HEK293 (cell line): ENCODE measurements at regions not wholly inside any gene's neighbourhood (a gene's known extent, or its start where the extent isn't known, plus 50 kb on each side); places are given as distances from the start of the nearest gene placed in this dataset.

Experiments
- CTCF ChIA-PET: fragments of 350-600 bp; formaldehyde crosslinking; extraction: SDS; loops from one replicate; lab custom pipeline; 2021; ENCODE audit warnings: antibody characterized with exemption; lab: Yijun Ruan, JAX
- POLR2A ChIA-PET: fragments of 300-600 bp; formaldehyde crosslinking; extraction: SDS; loops from one replicate; lab custom pipeline; 2020; ENCODE audit warnings: antibody characterized with exemption, inconsistent platforms; lab: Yijun Ruan, JAX
- H3K27ac ChIP-seq: fragments of 200-500 bp; sonication (Bioruptor generic); 2 replicates; pipeline ENCODE4 v1.5.1; 2014; ENCODE audit warnings: low read depth, low read length, control low read depth, inconsistent platforms; ENCODE audit errors: extremely low read depth
- H3K36me3 ChIP-seq, 2 experiments: fragments of 200-500 bp in 1 of 2; sonication (Bioruptor generic) in 1 of 2; 1 replicate in 1 of 2; 2 replicates in 1 of 2; pipeline ENCODE4 v1.5.1; 2014 to 2017; ENCODE audit warnings: inconsistent platforms in 2 of 2, low read length in 2 of 2; ENCODE audit not compliant: control insufficient read depth in 2 of 2, insufficient read depth in 1 of 2
- H3K4me1 ChIP-seq: fragments of 200-500 bp; sonication (Bioruptor generic); 2 replicates; pipeline ENCODE4 v1.5.1; 2014; ENCODE audit warnings: mild to moderate bottlenecking, low read length, inconsistent platforms; ENCODE audit not compliant: control insufficient read depth, insufficient read depth
- H3K4me3 ChIP-seq: 2 replicates; pipeline ENCODE4 v1.5.1; 2011; ENCODE audit warnings: low read depth, mild to moderate bottlenecking, control low read depth, low read length, moderate library complexity
- H3K9me3 ChIP-seq: fragments of 200-500 bp; sonication (Bioruptor generic); 2 replicates; pipeline ENCODE4 v1.5.1; 2014; ENCODE audit warnings: low read depth, low read length, inconsistent platforms; ENCODE audit not compliant: control insufficient read depth, insufficient read depth
- HIC1 ChIP-seq: fragments of 450-650 bp; formaldehyde crosslinking; IDR thresholded peaks from 2 replicates; pipeline ENCODE4 v1.5.1; 2016; ENCODE audit warnings: missing biosample characterization, missing genetic modification characterization
- HOXA7 ChIP-seq: sonication (generic); formaldehyde crosslinking; IDR thresholded peaks from 2 replicates; pipeline ENCODE4 v1.8.1; 2022; ENCODE audit warnings: missing genetic modification reagents, borderline replicate concordance
- ZEB2 ChIP-seq: fragments of 450-650 bp; formaldehyde crosslinking; IDR thresholded peaks from 2 replicates; pipeline ENCODE4 v1.5.1; 2016; ENCODE audit warnings: missing biosample characterization, missing genetic modification characterization
- ZFHX2 ChIP-seq: fragments of 450-650 bp; formaldehyde crosslinking; conservative IDR thresholded peaks from 2 replicates; pipeline ENCODE4 v1.5.1; 2016; ENCODE audit warnings: missing biosample characterization, missing genetic modification characterization
- ZFP37 ChIP-seq: fragments of 450-650 bp; formaldehyde crosslinking; IDR thresholded peaks from 2 replicates; pipeline ENCODE4 v1.5.1; 2016; ENCODE audit warnings: missing biosample characterization, missing genetic modification characterization
- ZIC2 ChIP-seq: fragments of 450-650 bp; formaldehyde crosslinking; IDR thresholded peaks from 2 replicates; pipeline ENCODE4 v1.5.1; 2016; ENCODE audit warnings: missing biosample characterization, missing genetic modification characterization
- ZNF148 ChIP-seq: fragments of 450-650 bp; formaldehyde crosslinking; IDR thresholded peaks from 2 replicates; pipeline ENCODE4 v1.5.0; 2017; ENCODE audit warnings: missing biosample characterization, missing genetic modification characterization, borderline replicate concordance
- ZNF157 ChIP-seq: fragments of 450-650 bp; formaldehyde crosslinking; IDR thresholded peaks from 2 replicates; pipeline ENCODE4 v1.5.1; 2016; ENCODE audit warnings: missing biosample characterization, missing genetic modification characterization
- ZNF16 ChIP-seq: fragments of 450-650 bp; formaldehyde crosslinking; IDR thresholded peaks from 2 replicates; pipeline ENCODE4 v1.5.1; 2016; ENCODE audit warnings: low read depth, missing biosample characterization, missing genetic modification characterization
- ZNF184 ChIP-seq: fragments of 450-650 bp; IDR thresholded peaks from 2 replicates; pipeline ENCODE4 v1.5.1; 2018; ENCODE audit warnings: missing biosample characterization, mild to moderate bottlenecking, missing genetic modification characterization
- ZNF214 ChIP-seq: fragments of 450-650 bp; formaldehyde crosslinking; IDR thresholded peaks from 2 replicates; pipeline ENCODE4 v1.5.1; 2017; ENCODE audit warnings: missing biosample characterization, mild to moderate bottlenecking, missing genetic modification characterization, borderline replicate concordance
- ZNF248 ChIP-seq: fragments of 450-650 bp; formaldehyde crosslinking; IDR thresholded peaks from 2 replicates; pipeline ENCODE4 v1.5.1; 2017; ENCODE audit warnings: missing biosample characterization, missing genetic modification characterization
- ZNF302 ChIP-seq: fragments of 450-650 bp; formaldehyde crosslinking; IDR thresholded peaks from 2 replicates; pipeline ENCODE4 v1.5.1; 2016; ENCODE audit warnings: missing biosample characterization, missing genetic modification characterization, low read depth
- ZNF37A ChIP-seq: fragments of 450-650 bp; IDR thresholded peaks from 2 replicates; pipeline ENCODE4 v1.5.1; 2018; ENCODE audit warnings: missing biosample characterization, missing genetic modification characterization
- ZNF391 ChIP-seq: fragments of 450-650 bp; formaldehyde crosslinking; IDR thresholded peaks from 2 replicates; pipeline ENCODE4 v1.5.1; 2016; ENCODE audit warnings: low read depth, missing biosample characterization, missing genetic modification characterization, borderline replicate concordance
- ZNF48 ChIP-seq: fragments of 450-650 bp; formaldehyde crosslinking; IDR thresholded peaks from 2 replicates; pipeline ENCODE4 v1.5.1; 2016; ENCODE audit warnings: missing biosample characterization, missing genetic modification characterization
- ZNF488 ChIP-seq: fragments of 450-650 bp; formaldehyde crosslinking; IDR thresholded peaks from 2 replicates; pipeline ENCODE4 v1.5.1; 2016; ENCODE audit warnings: missing biosample characterization, missing genetic modification characterization
- ZNF521 ChIP-seq: fragments of 450-650 bp; formaldehyde crosslinking; IDR thresholded peaks from 2 replicates; pipeline ENCODE4 v1.5.1; 2017; ENCODE audit warnings: missing biosample characterization, mild to moderate bottlenecking, missing genetic modification characterization
- ZNF548 ChIP-seq: fragments of 450-650 bp; formaldehyde crosslinking; IDR thresholded peaks from 2 replicates; pipeline ENCODE4 v1.5.1; 2016; ENCODE audit warnings: missing biosample characterization, missing genetic modification characterization
- ZNF777 ChIP-seq: fragments of 450-650 bp; formaldehyde crosslinking; IDR thresholded peaks from 2 replicates; pipeline ENCODE4 v1.5.1; 2017; ENCODE audit warnings: missing biosample characterization, missing genetic modification characterization, borderline replicate concordance
- ZNF830 ChIP-seq: fragments of 450-650 bp; IDR thresholded peaks from 2 replicates; pipeline ENCODE4 v1.5.0; 2018; ENCODE audit warnings: missing biosample characterization, missing genetic modification characterization, low read depth, mild to moderate bottlenecking, moderate library complexity
- TF ChIP-seq, protein P1 (sequence below): fragments of 450-650 bp; formaldehyde crosslinking; IDR thresholded peaks from 2 replicates; pipeline ENCODE4 v1.5.1; 2016; ENCODE audit warnings: missing biosample characterization, missing genetic modification characterization, borderline replicate concordance
- TF ChIP-seq, protein P2 (sequence below): fragments of 450-650 bp; formaldehyde crosslinking; IDR thresholded peaks from 2 replicates; pipeline ENCODE4 v1.5.1; 2017; ENCODE audit warnings: missing biosample characterization, mild to moderate bottlenecking, missing genetic modification characterization, moderate library complexity
- TF ChIP-seq, protein P3 (sequence below): fragments of 450-650 bp; formaldehyde crosslinking; IDR thresholded peaks from 2 replicates; pipeline ENCODE4 v1.5.1; 2017; ENCODE audit warnings: missing biosample characterization, missing genetic modification characterization

DNA sequence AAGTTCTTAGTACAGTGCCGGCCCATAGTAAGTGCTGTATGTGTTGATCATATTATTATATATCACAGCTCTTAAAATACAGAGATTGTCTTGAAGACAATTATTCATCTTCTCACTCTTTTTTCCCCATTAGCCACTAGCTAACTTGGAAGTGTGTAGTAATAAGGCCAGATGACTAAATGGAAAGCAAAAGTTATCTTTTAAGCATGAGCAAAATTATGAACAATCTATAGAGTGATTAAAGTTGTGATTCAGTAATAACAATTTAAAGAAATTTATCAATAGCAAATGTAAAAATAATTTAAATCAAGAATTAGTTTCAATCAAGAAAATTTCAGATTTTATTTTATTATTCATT, 630.9 kb upstream of the TBL1XR1 start:
- H3K9me3 ChIP-seq = no peaks in the 10 kb centered on the region
- H3K36me3 ChIP-seq = no peaks in the 10 kb centered on the region
- ChIA-PET POLR2A (no interaction called here), CTCF (no interaction called here)
- TF ChIP-seq ZNF521 (tag by site-specific recombination) = no peak
- no peak for TF ChIP-seq ZNF37A (tag by site-specific recombination)
- TF ChIP-seq ZNF248 (tag by site-specific recombination) = no peak
- no peak for TF ChIP-seq ZFHX2 (tag by site-specific recombination)
- TF ChIP-seq ZIC2 = no peak
- TF ChIP-seq, protein P1, sequence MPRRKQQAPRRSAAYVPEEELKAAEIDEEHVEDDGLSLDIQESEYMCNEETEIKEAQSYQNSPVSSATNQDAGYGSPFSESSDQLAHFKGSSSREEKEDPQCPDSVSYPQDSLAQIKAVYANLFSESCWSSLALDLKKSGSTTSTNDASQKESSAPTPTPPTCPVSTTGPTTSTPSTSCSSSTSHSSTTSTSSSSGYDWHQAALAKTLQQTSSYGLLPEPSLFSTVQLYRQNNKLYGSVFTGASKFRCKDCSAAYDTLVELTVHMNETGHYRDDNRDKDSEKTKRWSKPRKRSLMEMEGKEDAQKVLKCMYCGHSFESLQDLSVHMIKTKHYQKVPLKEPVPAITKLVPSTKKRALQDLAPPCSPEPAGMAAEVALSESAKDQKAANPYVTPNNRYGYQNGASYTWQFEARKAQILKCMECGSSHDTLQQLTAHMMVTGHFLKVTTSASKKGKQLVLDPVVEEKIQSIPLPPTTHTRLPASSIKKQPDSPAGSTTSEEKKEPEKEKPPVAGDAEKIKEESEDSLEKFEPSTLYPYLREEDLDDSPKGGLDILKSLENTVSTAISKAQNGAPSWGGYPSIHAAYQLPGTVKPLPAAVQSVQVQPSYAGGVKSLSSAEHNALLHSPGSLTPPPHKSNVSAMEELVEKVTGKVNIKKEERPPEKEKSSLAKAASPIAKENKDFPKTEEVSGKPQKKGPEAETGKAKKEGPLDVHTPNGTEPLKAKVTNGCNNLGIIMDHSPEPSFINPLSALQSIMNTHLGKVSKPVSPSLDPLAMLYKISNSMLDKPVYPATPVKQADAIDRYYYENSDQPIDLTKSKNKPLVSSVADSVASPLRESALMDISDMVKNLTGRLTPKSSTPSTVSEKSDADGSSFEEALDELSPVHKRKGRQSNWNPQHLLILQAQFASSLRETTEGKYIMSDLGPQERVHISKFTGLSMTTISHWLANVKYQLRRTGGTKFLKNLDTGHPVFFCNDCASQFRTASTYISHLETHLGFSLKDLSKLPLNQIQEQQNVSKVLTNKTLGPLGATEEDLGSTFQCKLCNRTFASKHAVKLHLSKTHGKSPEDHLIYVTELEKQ = no peak
- no peak for TF ChIP-seq ZFP37 (tag by site-specific recombination)
- no peak for TF ChIP-seq ZNF157 (tag by site-specific recombination)
- no peak for TF ChIP-seq ZNF214
- TF ChIP-seq ZNF16 (tag by site-specific recombination) = no peak
- TF ChIP-seq, protein P2, sequence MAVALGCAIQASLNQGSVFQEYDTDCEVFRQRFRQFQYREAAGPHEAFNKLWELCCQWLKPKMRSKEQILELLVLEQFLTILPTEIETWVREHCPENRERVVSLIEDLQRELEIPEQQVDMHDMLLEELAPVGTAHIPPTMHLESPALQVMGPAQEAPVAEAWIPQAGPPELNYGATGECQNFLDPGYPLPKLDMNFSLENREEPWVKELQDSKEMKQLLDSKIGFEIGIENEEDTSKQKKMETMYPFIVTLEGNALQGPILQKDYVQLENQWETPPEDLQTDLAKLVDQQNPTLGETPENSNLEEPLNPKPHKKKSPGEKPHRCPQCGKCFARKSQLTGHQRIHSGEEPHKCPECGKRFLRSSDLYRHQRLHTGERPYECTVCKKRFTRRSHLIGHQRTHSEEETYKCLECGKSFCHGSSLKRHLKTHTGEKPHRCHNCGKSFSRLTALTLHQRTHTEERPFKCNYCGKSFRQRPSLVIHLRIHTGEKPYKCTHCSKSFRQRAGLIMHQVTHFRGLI (tag by site-specific recombination) = no peak
- TF ChIP-seq ZNF830 = no peak
- no peak for TF ChIP-seq HOXA7 (CRISPR knock-in tag)
- TF ChIP-seq, protein P3, sequence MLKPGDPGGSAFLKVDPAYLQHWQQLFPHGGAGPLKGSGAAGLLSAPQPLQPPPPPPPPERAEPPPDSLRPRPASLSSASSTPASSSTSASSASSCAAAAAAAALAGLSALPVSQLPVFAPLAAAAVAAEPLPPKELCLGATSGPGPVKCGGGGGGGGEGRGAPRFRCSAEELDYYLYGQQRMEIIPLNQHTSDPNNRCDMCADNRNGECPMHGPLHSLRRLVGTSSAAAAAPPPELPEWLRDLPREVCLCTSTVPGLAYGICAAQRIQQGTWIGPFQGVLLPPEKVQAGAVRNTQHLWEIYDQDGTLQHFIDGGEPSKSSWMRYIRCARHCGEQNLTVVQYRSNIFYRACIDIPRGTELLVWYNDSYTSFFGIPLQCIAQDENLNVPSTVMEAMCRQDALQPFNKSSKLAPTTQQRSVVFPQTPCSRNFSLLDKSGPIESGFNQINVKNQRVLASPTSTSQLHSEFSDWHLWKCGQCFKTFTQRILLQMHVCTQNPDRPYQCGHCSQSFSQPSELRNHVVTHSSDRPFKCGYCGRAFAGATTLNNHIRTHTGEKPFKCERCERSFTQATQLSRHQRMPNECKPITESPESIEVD (tag by site-specific recombination) = no peak
- TF ChIP-seq ZNF548 = no peak
- TF ChIP-seq ZNF391 (tag by site-specific recombination) = no peak
- no peak overlapping the region for H3K27ac ChIP-seq
- peaks cover 3% of the 10 kb centered on the region; the same call in 1 of the 2 replicates for H3K4me1 ChIP-seq
- H3K4me3 ChIP-seq = no peak overlapping the region

DNA sequence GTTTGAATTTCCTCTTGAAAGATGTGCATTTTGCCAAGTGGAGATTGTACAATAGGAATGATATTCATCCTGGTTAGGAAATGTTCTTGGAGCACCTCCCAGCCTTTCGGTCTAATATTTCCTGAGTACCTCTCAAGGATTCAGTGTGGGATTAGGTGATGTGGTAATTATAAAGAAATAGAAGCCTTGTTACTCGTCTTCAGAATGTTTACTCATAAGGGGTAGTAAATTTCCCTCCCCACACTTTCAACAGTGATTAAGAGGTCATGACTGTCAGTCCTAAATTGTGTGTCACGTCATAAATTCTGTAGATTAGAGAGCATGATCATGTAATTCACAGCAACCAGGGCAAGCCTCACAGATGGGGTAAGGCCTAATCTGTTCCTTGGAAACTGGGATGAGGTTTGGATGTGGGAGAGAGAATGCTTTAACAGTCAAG, 633.1 kb upstream of the TBL1XR1 start:
- Histone ChIP-seq H3K9me3 (no peaks in the 10 kb centered on the region), H3K36me3 (no peaks in the 10 kb centered on the region), H3K4me1 (peaks cover 6% of the 10 kb centered on the region; the same call in 1 of the 2 replicates), H3K27ac (no peak overlapping the region), H3K4me3 (no peak overlapping the region)
- POLR2A ChIA-PET = no interaction called here
- CTCF ChIA-PET = interaction anchor here (0.6 kb wide), 1 partner anchor 140 kb away, joined by 3 read pairs; no protein-coding TSS in a partner anchor
- TF ChIP-seq ZFHX2 (tag by site-specific recombination) (peak; percentile 32), ZNF48 (tag by site-specific recombination) (no peak), ZNF302 (tag by site-specific recombination) (no peak), ZNF488 (tag by site-specific recombination) (peak; percentile 72; the same call in 1 of the 2 replicates), ZEB2 (tag by site-specific recombination) (0 out of 2 replicates have a peak, but pooled peaks have one; percentile 33), ZNF148 (tag by site-specific recombination) (no peak), ZNF184 (no peak), ZNF777 (tag by site-specific recombination) (no peak), HIC1 (tag by site-specific recombination) (peak; percentile 26; the same call in 1 of the 2 replicates)
